NCI-H774 (cell line): ENCODE measurements at regions not wholly inside any gene's neighbourhood (a gene's known extent, or its start where the extent isn't known, plus 50 kb on each side); places are given as distances from the start of the nearest gene placed in this dataset.
"Not testable (repeated sequence)": the region's sequence is repeated elsewhere in the genome, so short reads cannot be mapped to it uniquely, and the experiment has no call there.

ENCODE experiments used
- DNase-seq: peaks from one replicate; lab custom pipeline; 2025; lab: John Stamatoyannopoulos, UW

- DNase-seq: not testable (repeated sequence)
Observed at GRCh38 chr5:52165806-52166205, 621.9 kb upstream of the ITGA1 start.

GRCh38 chr5:52173133-52173532, 614.6 kb upstream of the ITGA1 start:
- no peak for DNase-seq

- no peak for DNase-seq
Observed at GRCh38 chr5:52177193-52177592, 610.5 kb upstream of the ITGA1 start.

DNA sequence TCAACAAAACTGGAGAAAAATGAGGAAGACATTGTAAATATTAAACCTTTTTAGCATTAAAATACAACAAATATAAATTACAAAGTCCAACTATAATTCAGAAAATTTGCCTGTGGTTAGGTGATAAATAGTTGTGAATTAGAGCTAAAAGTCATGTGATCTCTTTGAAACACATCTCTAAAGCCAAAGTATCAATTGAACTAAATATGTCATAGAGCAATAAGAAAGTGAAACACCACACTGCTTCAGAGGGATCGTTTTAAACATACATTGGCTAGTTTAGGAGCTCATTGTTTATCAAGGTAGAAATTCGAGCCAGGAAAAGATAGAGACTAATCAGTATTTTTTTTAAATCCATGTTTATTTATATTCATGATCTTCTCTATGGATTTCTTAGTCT, 606.3 kb upstream of the ITGA1 start:
- DNase-seq: no peak

DNA sequence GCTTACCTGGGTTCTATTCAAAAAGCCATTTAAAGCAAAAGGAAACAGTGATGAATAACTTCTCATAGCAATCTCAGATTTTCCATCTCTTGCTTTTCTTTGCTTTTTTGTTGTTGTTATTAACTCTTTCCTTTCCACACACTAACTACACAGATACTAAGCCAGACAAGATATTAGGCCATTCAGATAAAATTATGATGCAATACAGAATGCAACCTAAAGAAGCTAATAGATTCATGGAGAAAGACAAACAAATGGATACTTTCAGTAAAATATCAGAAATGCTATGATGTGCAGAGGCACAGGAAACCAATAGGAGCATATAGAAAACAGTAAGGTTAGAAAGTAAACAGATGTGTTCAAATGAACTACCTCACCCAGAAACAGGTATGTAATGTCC, 597.0 kb upstream of the ITGA1 start:
- DNase-seq: no peak

- DNase-seq: no peak
Observed at GRCh38 chr5:52199833-52200232, 587.9 kb upstream of the ITGA1 start.

GRCh38 chr5:52202256-52202655, 585.5 kb upstream of the ITGA1 start:
- DNase-seq: no peak

- no peak for DNase-seq
Observed at GRCh38 chr5:52204310-52204709, 583.4 kb upstream of the ITGA1 start.
